NCI-H526 (cell line): ENCODE measurements at regions not wholly inside any gene's neighbourhood (a gene's known extent, or its start where the extent isn't known, plus 50 kb on each side); places are given as distances from the start of the nearest gene placed in this dataset.
A peak's percentile ranks its signal among the peaks of the same experiment; 100 is the strongest.
"Not testable (repeated sequence)": the region's sequence is repeated elsewhere in the genome, so short reads cannot be mapped to it uniquely, and the experiment has no call there.

ENCODE experiments used
- DNase-seq, 2 experiments: peaks; one replicate each; lab custom pipeline; 2025; lab: John Stamatoyannopoulos, UW

GRCh38 chr4:107468812-107469211 is 251.2 kb downstream of the PAPSS1 start:
- peak in 1 of 2 experiments; percentile 44 for DNase-seq

GRCh38 chr4:107468156-107468555 is 251.9 kb downstream of the PAPSS1 start:
- no peak for DNase-seq

GRCh38 chr4:107467461-107467860 is 252.6 kb downstream of the PAPSS1 start:
- DNase-seq = no peak

- no peak for DNase-seq
These were observed 261.8 kb downstream of the PAPSS1 start for GRCh38 chr4:107458194-107458593.

- no peak for DNase-seq
These were observed 266.0 kb downstream of the PAPSS1 start for GRCh38 chr4:107453987-107454386.

GRCh38 chr4:107452717-107453630 is 267.1 kb downstream of the PAPSS1 start:
- no peak for DNase-seq

- no peak for DNase-seq
These were observed 270.2 kb downstream of the PAPSS1 start for GRCh38 chr4:107449611-107450369.

GRCh38 chr4:107442538-107443111 is 277.4 kb downstream of the PAPSS1 start:
- DNase-seq = peak; percentile 23 to 40

GRCh38 chr4:107439401-107439800 is 280.6 kb downstream of the PAPSS1 start:
- DNase-seq = no peak

GRCh38 chr4:107436471-107436870 is 283.6 kb downstream of the PAPSS1 start:
- DNase-seq = not testable (repeated sequence)

- DNase-seq = no peak
These were observed 287.6 kb downstream of the PAPSS1 start for GRCh38 chr4:107432451-107432850.

- no peak for DNase-seq
These were observed 296.2 kb downstream of the PAPSS1 start for GRCh38 chr4:107423677-107424405.

- not testable (repeated sequence) for DNase-seq
These were observed 300.5 kb downstream of the PAPSS1 start for GRCh38 chr4:107419536-107419935.

GRCh38 chr4:107419052-107419451 is 301.0 kb downstream of the PAPSS1 start:
- DNase-seq = no peak

- DNase-seq = not testable (repeated sequence)
These were observed 304.5 kb downstream of the PAPSS1 start for GRCh38 chr4:107415490-107415889.

- not testable (repeated sequence) for DNase-seq
These were observed 310.2 kb downstream of the PAPSS1 start for GRCh38 chr4:107409872-107410271.

GRCh38 chr4:107408968-107409367 is 311.1 kb downstream of the PAPSS1 start:
- DNase-seq = no peak

- no peak for DNase-seq
These were observed 315.3 kb downstream of the PAPSS1 start for GRCh38 chr4:107404591-107405300.

- no peak for DNase-seq
These were observed 317.7 kb downstream of the PAPSS1 start for GRCh38 chr4:107402291-107402690.

GRCh38 chr4:107392951-107393350 is 327.1 kb downstream of the PAPSS1 start:
- no peak for DNase-seq

GRCh38 chr4:107392380-107392779 is 327.7 kb downstream of the PAPSS1 start:
- DNase-seq = no peak
